HG03060 (cell line): ENCODE measurements at regions not wholly inside any gene's neighbourhood (a gene's known extent, or its start where the extent isn't known, plus 50 kb on each side); places are given as distances from the start of the nearest gene placed in this dataset.
A peak's percentile ranks its signal among the peaks of the same experiment; 100 is the strongest.
"Not testable (repeated sequence)": the region's sequence is repeated elsewhere in the genome, so short reads cannot be mapped to it uniquely, and the experiment has no call there.

Source experiments
- ATAC-seq: cut with Tn5 transposase; IDR thresholded peaks from one replicate; pipeline ENCODE4 v1.9.1; 2021; ENCODE audit warnings: low read depth, moderate number of reproducible peaks; ENCODE audit not compliant: unreplicated experiment

GRCh38 chr18:23311351-23312121, 141.6 kb upstream of the RIOK3 start:
- no peak for ATAC-seq

DNA sequence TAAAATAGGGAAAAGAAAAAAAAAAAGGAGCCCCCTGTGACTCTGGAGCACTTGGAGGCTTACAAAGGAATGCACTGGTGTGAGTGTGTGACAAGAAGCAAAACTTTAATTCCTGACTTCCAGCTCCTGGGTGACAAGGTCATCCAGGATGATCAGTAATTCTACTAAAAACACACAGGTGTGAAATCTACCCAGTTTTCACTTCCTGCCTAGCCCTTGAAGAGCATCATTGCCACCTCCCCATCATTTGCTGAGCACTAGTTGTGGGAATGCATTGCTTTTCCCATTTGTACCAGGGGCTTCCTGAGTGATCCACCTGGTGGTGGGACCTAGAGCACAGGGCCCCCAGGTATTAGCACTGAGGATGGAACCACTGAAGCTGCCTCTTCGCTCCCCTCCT, 139.7 kb upstream of the RIOK3 start:
- ATAC-seq: no peak

DNA sequence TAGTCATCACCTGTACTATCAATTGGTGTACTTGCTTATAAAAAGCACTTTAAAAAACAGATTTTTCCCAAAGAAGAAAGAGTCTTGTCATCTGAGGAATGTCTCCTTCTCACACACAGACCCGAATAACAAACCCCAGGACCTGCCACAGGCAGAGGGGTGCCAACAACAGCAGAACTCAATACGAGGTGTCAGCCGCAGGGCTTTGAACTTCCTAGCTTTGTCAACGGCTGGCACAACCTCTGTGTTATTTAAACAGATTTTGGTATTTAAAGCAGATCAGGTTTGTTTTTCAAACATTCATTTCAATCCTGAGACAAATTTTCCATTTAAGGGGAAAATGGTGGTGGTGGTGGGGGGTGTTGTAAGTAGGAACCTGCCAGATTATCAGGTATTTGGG, 138.4 kb upstream of the RIOK3 start:
- ATAC-seq: no peak

- ATAC-seq: no peak
Measured at GRCh38 chr18:23316316-23316715, 136.8 kb upstream of the RIOK3 start.

GRCh38 chr18:23316988-23317387, 136.1 kb upstream of the RIOK3 start:
- no peak for ATAC-seq

GRCh38 chr18:23317975-23318675, 135.0 kb upstream of the RIOK3 start:
- ATAC-seq: no peak

GRCh38 chr18:23320709-23321236, 132.3 kb upstream of the RIOK3 start:
- ATAC-seq: no peak

GRCh38 chr18:23321996-23322395, 131.1 kb upstream of the RIOK3 start:
- ATAC-seq: no peak

GRCh38 chr18:23324056-23324811, 128.9 kb upstream of the RIOK3 start:
- no peak for ATAC-seq

DNA sequence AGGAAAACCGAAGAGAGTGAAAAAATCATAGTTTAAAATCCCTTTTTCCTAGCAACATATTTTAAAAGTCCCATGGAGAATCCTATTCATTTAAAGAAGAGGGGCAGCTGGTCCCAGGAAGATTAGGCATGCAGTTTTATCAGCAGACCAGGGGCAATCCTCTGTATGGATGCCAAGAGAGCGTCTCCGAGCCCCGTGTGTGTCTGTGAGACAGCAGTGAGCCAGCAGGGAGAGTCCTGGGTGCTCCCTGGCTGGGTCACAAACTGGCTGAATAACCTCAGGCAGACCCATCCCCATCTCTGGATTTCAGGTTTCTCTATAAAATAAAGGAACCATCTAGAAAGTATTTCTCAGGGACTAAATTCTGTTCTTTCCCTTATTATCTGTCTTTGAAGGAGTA, 128.2 kb upstream of the RIOK3 start:
- no peak for ATAC-seq

DNA sequence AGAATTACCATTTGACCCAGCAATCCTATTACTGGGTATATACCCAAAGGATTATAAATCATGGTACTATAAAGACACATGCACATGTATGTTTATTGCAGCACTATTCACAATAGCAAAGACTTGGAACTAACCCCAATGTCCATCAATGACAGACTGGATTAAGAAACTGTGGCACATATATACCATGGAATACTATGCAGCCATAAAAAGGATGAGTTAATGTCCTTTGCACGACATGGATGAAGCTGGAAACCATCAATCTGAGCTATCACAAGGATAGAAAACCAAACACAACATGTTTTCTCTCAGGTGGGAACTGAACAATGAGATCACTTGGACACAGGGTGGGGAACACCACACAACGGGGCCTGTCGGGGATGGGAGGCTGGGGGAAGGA, 123.4 kb upstream of the RIOK3 start:
- not testable (repeated sequence) for ATAC-seq

GRCh38 chr18:23330423-23330822, 122.7 kb upstream of the RIOK3 start:
- ATAC-seq: peak; percentile 65

DNA sequence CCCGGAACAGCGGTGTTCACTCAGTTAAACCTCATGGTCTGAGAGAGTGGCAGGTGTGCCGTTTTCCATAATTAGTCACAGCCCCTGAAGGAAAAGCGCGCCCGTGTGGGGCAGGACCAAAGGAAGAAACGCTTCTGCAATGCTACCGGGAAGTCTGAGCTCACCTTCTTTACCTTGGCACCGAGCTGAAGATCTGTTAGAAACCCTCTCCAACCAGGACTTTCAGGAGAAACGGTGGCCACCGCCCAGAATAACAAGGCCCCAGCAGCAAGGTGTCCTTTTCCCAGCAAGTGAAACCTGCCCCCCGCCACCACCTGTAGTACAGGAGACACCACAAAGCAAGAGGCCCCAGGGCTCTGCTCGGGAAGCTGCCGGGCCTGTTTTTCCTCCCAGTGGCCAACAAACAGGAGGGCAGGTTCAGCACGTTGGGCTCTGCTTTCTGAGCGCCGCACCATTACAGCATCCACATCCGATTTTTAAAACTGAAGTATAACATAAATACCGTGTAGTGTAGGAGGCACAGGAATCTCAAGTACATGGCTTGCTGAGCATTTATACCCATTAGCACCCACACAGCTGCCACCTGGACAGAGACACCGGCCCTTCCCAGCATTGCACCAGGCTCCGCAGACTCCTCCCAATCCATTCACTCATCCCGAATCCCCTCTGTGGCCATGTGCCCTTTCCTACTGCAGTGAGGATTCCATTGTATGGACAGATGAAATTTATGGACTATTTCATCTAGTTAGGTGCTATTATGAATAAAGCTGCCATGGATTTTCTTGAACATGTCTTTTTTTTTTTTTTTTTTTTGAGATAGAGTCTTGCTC, 121.8 kb upstream of the RIOK3 start:
- no peak for ATAC-seq

DNA sequence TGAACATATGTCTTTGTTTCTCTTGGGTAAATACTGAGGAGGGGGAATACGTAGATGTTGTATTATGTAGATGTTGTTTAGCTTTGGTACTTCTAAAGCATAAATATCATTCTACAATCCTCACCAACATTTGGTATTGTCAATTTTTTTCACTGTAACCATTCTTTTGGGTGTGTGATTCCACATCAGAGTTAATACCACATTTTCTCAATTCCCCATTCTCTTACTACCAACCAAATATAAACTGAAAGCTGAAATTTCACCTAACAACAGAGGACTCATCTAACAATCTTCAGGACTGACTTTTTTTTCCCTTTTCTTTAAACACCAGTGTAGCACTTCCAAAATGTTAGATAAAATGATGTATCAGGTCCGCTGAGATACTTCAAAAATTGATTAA, 120.7 kb upstream of the RIOK3 start:
- ATAC-seq: no peak

GRCh38 chr18:23333827-23334226, 119.3 kb upstream of the RIOK3 start:
- no peak for ATAC-seq

- ATAC-seq: no peak
Measured at GRCh38 chr18:23334569-23334968, 118.5 kb upstream of the RIOK3 start.

GRCh38 chr18:23336101-23336500, 117.0 kb upstream of the RIOK3 start:
- no peak for ATAC-seq

- no peak for ATAC-seq
Measured at GRCh38 chr18:23337599-23338444, 115.3 kb upstream of the RIOK3 start.

- no peak for ATAC-seq
Measured at GRCh38 chr18:23340661-23341060, 112.4 kb upstream of the RIOK3 start.
